ENCODE measurements at regions not wholly inside any gene's neighbourhood (a gene's known extent, or its start where the extent isn't known, plus 50 kb on each side); places are given as distances from the start of the nearest gene placed in this dataset.

- WGBS, 2 experiments (ENCODE audit: extremely low coverage in 2 of 2, insufficient read length in 1 of 2): no CpG with 5 or more reads among the region's 4 CpGs
- no peak overlapping the region for H2BK5ac ChIP-seq (ENCODE audit: low read depth, low read length, poor library complexity, severe bottlenecking)
- no TSS peak for BruUV-seq (replicated peaks)
- ChIA-PET CTCF (interaction anchor here (0.5 to 0.7 kb wide), 2 partner anchors 171 to 298 kb away, joined by 3 read pairs; no protein-coding TSS in a partner anchor), POLR2A (ENCODE audit: unreplicated experiment) (no interaction called here)
- peak; percentile 41 for TF ChIP-seq CTCF (conservative IDR thresholded peaks at IDR 0.05; ENCODE audit: low read depth, low read length)
- no peak for TF ChIP-seq NFE2L2 (IDR thresholded peaks at IDR 0.05; ENCODE audit: low read depth, low read length)
- TF ChIP-seq SMC3 (IDR thresholded peaks at IDR 0.05; ENCODE audit: low read depth, low read length): no peak
- peak; percentile 52 for TF ChIP-seq RAD21 (IDR thresholded peaks at IDR 0.05; ENCODE audit: low read length)
- H2AK9ac ChIP-seq (replicated peaks; ENCODE audit: low read depth, low read length, poor library complexity): no peak overlapping the region
- no peaks in the 10 kb centered on the region for H3K79me1 ChIP-seq (ENCODE audit: low read depth in 1 of 2, low read length in 2 of 2)
- H4K5ac ChIP-seq (ENCODE audit: low read depth, low read length): no peak overlapping the region
- no peak overlapping the region for H3K56ac ChIP-seq (ENCODE audit: extremely low read depth, insufficient read depth, low read length)
- in situ Hi-C loops (cut with MboI; ENCODE audit: low sequenced_read_pairs): no loop called here
- no peak overlapping the region for H3K18ac ChIP-seq (ENCODE audit: low read depth, low read length)
- H3K4me3 ChIP-seq (ENCODE audit: insufficient read depth, low read depth, low read length): no peak overlapping the region
- dilution Hi-C loops (cut with HindIII; ENCODE audit: low sequenced_read_pairs, unreplicated experiment): no loop called here
- H3K27me3 ChIP-seq (ENCODE audit: control insufficient read depth, insufficient read depth, low read length): peaks cover 20% of the 10 kb centered on the region
- intact Hi-C loops (cut with micrococcal nuclease): loop anchor here (5.0 kb wide), 3 partner anchors 222 to 642 kb away; no protein-coding TSS in a partner anchor
- no peak overlapping the region for H2AK5ac ChIP-seq (ENCODE audit: low read depth, low read length)
- H3K4me2 ChIP-seq (ENCODE audit: low read depth, low read length): no peak overlapping the region
- H2AFZ ChIP-seq (replicated peaks; ENCODE audit: low read length, poor library complexity): peak overlapping the region; percentile 45
- peak; percentile 21 for DNase-seq
- H4K91ac ChIP-seq (ENCODE audit: insufficient read depth, low read depth, low read length): no peak overlapping the region
- H3K9me1 ChIP-seq (ENCODE audit: insufficient read depth, low read length): no peaks in the 10 kb centered on the region
- no peak overlapping the region for H2BK15ac ChIP-seq (ENCODE audit: low read depth, low read length)
- no peaks in the 10 kb centered on the region for H4K20me1 ChIP-seq (ENCODE audit: insufficient read depth, low read length)
- no peak overlapping the region for H3K27ac ChIP-seq (ENCODE audit: insufficient read depth, low read length)
- no peak overlapping the region for H3K23ac ChIP-seq (ENCODE audit: low read depth, low read length)
- no peak overlapping the region for H3K9ac ChIP-seq (ENCODE audit: low read depth, low read length)
- H2BK120ac ChIP-seq (ENCODE audit: low read depth, low read length): no peak overlapping the region
- H3K4ac ChIP-seq (ENCODE audit: low read depth, low read length): no peak overlapping the region
- H3K36me3 ChIP-seq (ENCODE audit: control insufficient read depth, insufficient read depth, low read length): no peaks in the 10 kb centered on the region
- no peak overlapping the region for H4K8ac ChIP-seq (ENCODE audit: low read depth in 2 of 2, low read length in 2 of 2)
- ATAC-seq (ENCODE audit: low read depth): peak; percentile 71
- H3K14ac ChIP-seq (replicated peaks; ENCODE audit: low read depth, low read length): no peak overlapping the region
- H2BK20ac ChIP-seq (ENCODE audit: low read depth, low read length): no peak overlapping the region
- H3K9me3 ChIP-seq (ENCODE audit: control insufficient read depth, insufficient read depth, low read length): no peaks in the 10 kb centered on the region
- H3K4me1 ChIP-seq (ENCODE audit: control insufficient read depth, insufficient read depth, low read length): no peaks in the 10 kb centered on the region
Observed at GRCh38 chr13:97659602-97660001, 225.6 kb downstream of the RAP2A start.
